ENCODE measurements at regions not wholly inside any gene's neighbourhood (a gene's known extent, or its start where the extent isn't known, plus 50 kb on each side); places are given as distances from the start of the nearest gene placed in this dataset.

DNA sequence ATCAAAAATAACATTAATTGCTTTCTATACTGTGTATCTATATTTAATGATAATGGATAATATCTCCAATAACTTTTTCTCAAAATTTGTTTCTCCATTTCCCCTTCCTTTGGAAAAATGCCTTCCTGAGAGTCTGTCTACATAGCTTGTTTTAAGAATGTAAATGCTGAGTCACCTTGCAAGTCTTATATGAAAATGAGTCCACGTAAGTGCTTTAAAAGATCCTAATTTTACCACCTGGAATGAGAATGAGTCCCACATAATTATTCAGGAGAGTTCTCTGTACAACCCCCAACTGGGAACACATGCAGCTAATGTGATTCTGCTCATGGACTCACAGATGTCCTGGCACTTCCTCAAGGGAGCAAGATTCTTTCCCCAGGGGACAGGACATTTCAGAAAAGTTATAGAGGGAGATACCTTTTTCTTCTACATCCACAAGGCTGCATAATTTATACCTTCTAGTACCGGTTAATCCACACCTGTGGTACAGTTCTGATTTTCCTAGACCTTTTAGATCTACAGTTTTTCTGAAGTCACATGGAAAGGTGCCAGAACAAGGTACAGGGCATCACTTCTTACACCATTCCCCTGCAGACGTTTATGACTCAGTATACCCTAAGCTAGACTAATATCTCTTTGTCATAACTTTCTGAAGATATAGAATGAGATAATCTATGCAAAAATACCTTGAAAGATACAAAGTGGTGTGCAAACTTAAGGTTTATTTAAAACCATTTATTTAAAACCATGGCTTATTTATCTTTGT, 314.1 kb downstream of the CETN3 start:
- Histone ChIP-seq H3K4me1 (ENCODE audit: control insufficient read depth in 2 of 3, insufficient read depth in 2 of 3, low read depth in 1 of 3, low read length in 3 of 3) (no peaks in the 10 kb centered on the region), H3K9me3 (ENCODE audit: control insufficient read depth in 2 of 3, insufficient read depth in 1 of 3, low read length in 3 of 3) (no peaks in the 10 kb centered on the region), H3K4me3 (ENCODE audit: low read length in 3 of 3) (no peak overlapping the region), H3K36me3 (ENCODE audit: control insufficient read depth in 2 of 3, insufficient read depth in 3 of 3, low read length in 3 of 3) (no peaks in the 10 kb centered on the region), H3K27ac (ENCODE audit: low read depth in 2 of 2, low read length in 2 of 2) (no peak overlapping the region), H3K27me3 (ENCODE audit: control insufficient read depth, insufficient read depth, low read length) (no peaks in the 10 kb centered on the region), H3K9ac (ENCODE audit: low read length in 3 of 3) (no peak overlapping the region)
- TF ChIP-seq, protein P1, sequence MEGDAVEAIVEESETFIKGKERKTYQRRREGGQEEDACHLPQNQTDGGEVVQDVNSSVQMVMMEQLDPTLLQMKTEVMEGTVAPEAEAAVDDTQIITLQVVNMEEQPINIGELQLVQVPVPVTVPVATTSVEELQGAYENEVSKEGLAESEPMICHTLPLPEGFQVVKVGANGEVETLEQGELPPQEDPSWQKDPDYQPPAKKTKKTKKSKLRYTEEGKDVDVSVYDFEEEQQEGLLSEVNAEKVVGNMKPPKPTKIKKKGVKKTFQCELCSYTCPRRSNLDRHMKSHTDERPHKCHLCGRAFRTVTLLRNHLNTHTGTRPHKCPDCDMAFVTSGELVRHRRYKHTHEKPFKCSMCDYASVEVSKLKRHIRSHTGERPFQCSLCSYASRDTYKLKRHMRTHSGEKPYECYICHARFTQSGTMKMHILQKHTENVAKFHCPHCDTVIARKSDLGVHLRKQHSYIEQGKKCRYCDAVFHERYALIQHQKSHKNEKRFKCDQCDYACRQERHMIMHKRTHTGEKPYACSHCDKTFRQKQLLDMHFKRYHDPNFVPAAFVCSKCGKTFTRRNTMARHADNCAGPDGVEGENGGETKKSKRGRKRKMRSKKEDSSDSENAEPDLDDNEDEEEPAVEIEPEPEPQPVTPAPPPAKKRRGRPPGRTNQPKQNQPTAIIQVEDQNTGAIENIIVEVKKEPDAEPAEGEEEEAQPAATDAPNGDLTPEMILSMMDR (IDR thresholded peaks at IDR 0.05; ENCODE audit: borderline replicate concordance, extremely low read depth, insufficient read depth), result no peak
- intact Hi-C loops (cut with DNase I), result no loop called here
- DNase-seq, result no peak
- FAIRE-seq, result no peak

DNA sequence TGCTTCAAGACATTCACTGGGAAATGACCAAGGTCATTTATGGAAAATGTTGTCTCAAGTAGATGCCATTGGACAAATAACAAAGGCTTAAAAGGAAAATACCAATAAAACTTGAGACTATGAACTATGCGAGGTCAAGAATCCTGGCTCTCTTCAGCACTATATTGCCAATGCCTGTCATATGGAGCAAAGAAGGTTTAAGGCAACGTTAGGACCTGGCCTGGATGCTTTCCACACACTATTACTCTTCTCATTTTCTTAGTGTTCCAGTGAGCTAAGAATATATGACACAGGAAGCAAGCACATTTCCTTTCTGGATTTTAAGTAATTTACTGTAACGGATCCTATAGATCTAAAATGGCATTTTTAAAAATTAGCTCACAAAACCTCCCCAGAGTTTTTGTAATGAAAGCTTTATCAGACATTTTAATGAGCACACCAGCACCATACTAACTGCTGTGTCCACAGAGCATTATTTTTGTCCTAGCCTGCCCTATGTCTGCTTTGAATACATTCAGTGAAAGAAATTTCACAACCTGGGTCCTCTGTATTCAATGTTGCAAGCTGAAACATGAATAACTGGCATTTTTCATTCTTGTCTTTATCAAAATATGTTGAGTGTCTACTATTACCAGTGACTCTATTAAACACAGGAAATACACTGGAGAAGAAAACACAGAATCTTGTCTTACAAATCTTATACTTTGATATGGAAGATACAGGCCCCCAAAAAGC, 315.6 kb downstream of the CETN3 start:
- H3K4me1 ChIP-seq (ENCODE audit: control insufficient read depth in 2 of 3, insufficient read depth in 2 of 3, low read depth in 1 of 3, low read length in 3 of 3), result no peaks in the 10 kb centered on the region
- DNase-seq, result peak in 2 of 5 donors; percentile 52 to 79
- intact Hi-C loops (cut with DNase I), result no loop called here
- H3K4me3 ChIP-seq (ENCODE audit: low read length in 3 of 3), result no peak overlapping the region
- peaks cover 0 to 2% (median 0%) of the 10 kb centered on the region in 3 donors for H3K9me3 ChIP-seq (ENCODE audit: control insufficient read depth in 2 of 3, insufficient read depth in 1 of 3, low read length in 3 of 3)
- no peaks in the 10 kb centered on the region for H3K36me3 ChIP-seq (ENCODE audit: control insufficient read depth in 2 of 3, insufficient read depth in 3 of 3, low read length in 3 of 3)
- no peak for FAIRE-seq
- no peak overlapping the region for H3K27ac ChIP-seq (ENCODE audit: low read depth in 2 of 2, low read length in 2 of 2)
- no peaks in the 10 kb centered on the region for H3K27me3 ChIP-seq (ENCODE audit: control insufficient read depth, insufficient read depth, low read length)
- TF ChIP-seq, protein P1 (IDR thresholded peaks at IDR 0.05; ENCODE audit: borderline replicate concordance, extremely low read depth, insufficient read depth), result no peak
- no peak overlapping the region for H3K9ac ChIP-seq (ENCODE audit: low read length in 3 of 3)

DNA sequence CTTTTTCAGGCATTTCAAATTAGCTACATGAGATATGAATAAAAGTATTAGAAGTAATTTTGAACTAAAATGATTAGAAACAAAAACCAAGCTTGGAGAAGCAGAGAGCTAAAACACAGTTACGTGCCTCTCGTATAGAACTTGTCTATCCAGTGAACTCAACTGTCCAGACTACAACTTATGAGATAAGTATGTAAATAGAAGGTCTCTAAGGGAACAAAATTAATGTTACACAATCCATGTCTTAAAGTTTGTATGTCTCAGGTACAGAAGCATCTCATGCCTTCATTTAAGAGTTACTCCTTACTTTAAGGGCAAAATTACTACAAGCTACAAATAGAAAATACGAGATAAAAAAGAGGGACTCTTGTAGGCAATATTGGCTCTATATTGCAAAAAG, 316.8 kb downstream of the CETN3 start:
- no peaks in the 10 kb centered on the region for H3K27me3 ChIP-seq (ENCODE audit: control insufficient read depth, insufficient read depth, low read length)
- H3K4me3 ChIP-seq (ENCODE audit: low read length in 3 of 3), result no peak overlapping the region
- H3K4me1 ChIP-seq (ENCODE audit: control insufficient read depth in 2 of 3, insufficient read depth in 2 of 3, low read depth in 1 of 3, low read length in 3 of 3), result no peaks in the 10 kb centered on the region
- intact Hi-C loops (cut with DNase I), result no loop called here
- DNase-seq (no peak), FAIRE-seq (no peak)
- no peak overlapping the region for H3K27ac ChIP-seq (ENCODE audit: low read depth in 2 of 2, low read length in 2 of 2)
- H3K9ac ChIP-seq (ENCODE audit: low read length in 3 of 3), result no peak overlapping the region
- TF ChIP-seq, protein P1 (IDR thresholded peaks at IDR 0.05; ENCODE audit: borderline replicate concordance, extremely low read depth, insufficient read depth), result no peak
- peaks cover 0 to 4% (median 0%) of the 10 kb centered on the region in 3 donors for H3K9me3 ChIP-seq (ENCODE audit: control insufficient read depth in 2 of 3, insufficient read depth in 1 of 3, low read length in 3 of 3)
- no peaks in the 10 kb centered on the region for H3K36me3 ChIP-seq (ENCODE audit: control insufficient read depth in 2 of 3, insufficient read depth in 3 of 3, low read length in 3 of 3)
